ENCODE measurements at regions not wholly inside any gene's neighbourhood (a gene's known extent, or its start where the extent isn't known, plus 50 kb on each side); places are given as distances from the start of the nearest gene placed in this dataset.

DNA sequence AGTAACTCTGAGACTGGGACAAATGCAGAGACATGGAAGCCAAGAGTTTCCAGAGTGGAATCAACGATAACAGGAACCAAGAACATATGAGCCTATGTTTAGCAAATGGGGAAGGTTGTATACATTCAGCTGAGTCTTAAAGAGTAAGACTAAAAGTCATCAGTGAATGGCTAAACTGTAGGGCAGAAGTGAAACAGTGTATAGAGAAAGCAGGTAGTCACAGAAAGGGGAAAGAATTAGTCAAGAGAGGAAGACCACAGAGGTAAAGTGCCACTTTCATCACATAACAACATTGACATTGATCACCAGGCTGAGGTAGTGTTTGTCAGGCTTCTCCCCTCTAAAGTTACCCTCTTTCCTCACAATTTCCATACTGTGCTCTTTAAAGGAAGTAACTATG is 306.5 kb upstream of the SPTLC3 start:
- Mint-ChIP-seq H3K27ac (ENCODE audit: unreplicated experiment) (no peak overlapping the region), H3K4me1 (no peaks in the 10 kb centered on the region), H3K27me3 (ENCODE audit: low read depth) (no peaks in the 10 kb centered on the region), H3K4me3 (no peak overlapping the region), H3K36me3 (ENCODE audit: low read depth) (no peaks in the 10 kb centered on the region), H3K9me3 (peaks cover 2% of the 10 kb centered on the region)
- DNase-seq (ENCODE audit: low read depth, low spot score) = no peak
- TF ChIP-seq, protein P1, sequence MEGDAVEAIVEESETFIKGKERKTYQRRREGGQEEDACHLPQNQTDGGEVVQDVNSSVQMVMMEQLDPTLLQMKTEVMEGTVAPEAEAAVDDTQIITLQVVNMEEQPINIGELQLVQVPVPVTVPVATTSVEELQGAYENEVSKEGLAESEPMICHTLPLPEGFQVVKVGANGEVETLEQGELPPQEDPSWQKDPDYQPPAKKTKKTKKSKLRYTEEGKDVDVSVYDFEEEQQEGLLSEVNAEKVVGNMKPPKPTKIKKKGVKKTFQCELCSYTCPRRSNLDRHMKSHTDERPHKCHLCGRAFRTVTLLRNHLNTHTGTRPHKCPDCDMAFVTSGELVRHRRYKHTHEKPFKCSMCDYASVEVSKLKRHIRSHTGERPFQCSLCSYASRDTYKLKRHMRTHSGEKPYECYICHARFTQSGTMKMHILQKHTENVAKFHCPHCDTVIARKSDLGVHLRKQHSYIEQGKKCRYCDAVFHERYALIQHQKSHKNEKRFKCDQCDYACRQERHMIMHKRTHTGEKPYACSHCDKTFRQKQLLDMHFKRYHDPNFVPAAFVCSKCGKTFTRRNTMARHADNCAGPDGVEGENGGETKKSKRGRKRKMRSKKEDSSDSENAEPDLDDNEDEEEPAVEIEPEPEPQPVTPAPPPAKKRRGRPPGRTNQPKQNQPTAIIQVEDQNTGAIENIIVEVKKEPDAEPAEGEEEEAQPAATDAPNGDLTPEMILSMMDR (conservative IDR thresholded peaks at IDR 0.05) = no peak

DNA sequence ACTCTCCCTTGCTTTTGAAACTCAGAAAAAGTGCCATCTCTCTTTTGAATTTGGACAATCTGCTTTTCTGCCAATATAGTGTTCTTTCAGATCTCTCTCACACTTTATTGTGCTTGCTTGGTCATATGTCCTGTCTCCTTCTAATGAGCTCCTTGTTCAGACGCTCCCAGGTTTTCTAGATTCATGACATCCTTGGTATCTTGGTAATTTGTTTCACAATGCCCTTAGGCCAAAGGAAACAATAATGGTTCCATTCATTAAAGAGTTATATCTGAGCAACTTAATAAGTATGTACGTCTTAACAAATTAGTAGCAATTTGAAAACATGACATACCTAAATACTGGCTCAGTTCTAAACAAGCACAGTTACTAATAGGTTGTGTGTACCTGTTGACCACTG is 293.4 kb upstream of the SPTLC3 start:
- no peak for DNase-seq (ENCODE audit: low read depth, low spot score)
- Mint-ChIP-seq H3K4me3 (no peak overlapping the region), H3K27me3 (ENCODE audit: low read depth) (no peaks in the 10 kb centered on the region), H3K9me3 (no peaks in the 10 kb centered on the region), H3K4me1 (peaks cover 7% of the 10 kb centered on the region), H3K36me3 (ENCODE audit: low read depth) (no peaks in the 10 kb centered on the region), H3K27ac (ENCODE audit: unreplicated experiment) (no peak overlapping the region)
- TF ChIP-seq, protein P1 (conservative IDR thresholded peaks at IDR 0.05) = no peak

DNA sequence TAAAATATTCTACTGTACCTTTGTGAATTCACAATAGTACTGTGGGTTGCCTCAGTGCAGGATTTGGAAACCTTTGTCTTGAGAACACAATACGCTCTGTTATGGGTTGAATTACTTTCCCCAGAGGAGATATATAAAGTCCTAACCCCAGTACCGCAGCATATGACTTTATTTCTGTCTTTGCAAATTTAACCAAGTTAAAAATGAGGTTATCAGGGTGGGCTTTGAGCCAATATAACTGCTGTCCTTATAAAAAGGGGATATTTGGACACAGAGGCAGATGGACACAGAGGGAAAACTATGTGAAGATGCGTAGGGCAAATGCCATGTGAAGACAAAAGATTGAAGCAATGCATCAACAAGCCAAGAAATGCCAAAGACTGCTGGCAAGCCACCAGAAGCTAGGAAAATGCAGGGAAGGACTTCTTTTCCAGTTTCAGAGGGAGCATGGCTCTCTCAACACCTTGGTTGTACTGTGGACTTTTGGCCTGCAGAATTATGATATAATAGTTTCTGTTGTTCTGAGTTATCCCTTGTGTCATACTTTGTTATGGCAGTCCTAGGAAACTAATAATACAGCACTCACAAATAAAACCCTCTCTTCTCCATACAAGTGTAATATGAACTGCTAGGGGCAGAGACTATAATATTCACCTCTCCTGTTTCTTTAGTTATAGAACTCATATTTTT is 292.6 kb upstream of the SPTLC3 start:
- TF ChIP-seq, protein P1 (conservative IDR thresholded peaks at IDR 0.05) = no peak
- Mint-ChIP-seq H3K4me1 (peaks cover 7% of the 10 kb centered on the region), H3K27me3 (ENCODE audit: low read depth) (no peaks in the 10 kb centered on the region), H3K27ac (ENCODE audit: unreplicated experiment) (no peak overlapping the region), H3K36me3 (ENCODE audit: low read depth) (no peaks in the 10 kb centered on the region), H3K9me3 (no peaks in the 10 kb centered on the region), H3K4me3 (no peak overlapping the region)
- DNase-seq (ENCODE audit: low read depth, low spot score) = no peak

DNA sequence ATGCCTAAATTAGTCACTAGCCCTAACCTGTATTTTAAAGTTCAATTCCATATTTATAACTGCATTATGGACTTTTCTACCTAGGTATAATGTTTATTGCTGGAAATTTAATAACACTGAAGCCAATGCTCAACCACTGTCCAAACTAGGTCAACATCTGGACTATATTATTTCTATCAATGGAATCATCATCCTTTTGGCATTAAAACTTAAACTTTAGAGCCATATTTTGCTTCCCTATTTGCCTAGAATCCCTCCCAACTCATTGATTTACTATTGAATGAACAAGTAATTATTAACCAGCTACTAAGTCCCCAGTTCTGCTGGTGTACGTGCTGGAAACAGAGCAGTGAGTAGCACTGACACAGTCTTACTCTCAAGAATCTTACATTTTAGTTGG is 291.7 kb upstream of the SPTLC3 start:
- Mint-ChIP-seq H3K4me1 (peaks cover 7% of the 10 kb centered on the region), H3K27me3 (ENCODE audit: low read depth) (no peaks in the 10 kb centered on the region), H3K4me3 (no peak overlapping the region), H3K27ac (ENCODE audit: unreplicated experiment) (no peak overlapping the region), H3K36me3 (ENCODE audit: low read depth) (no peaks in the 10 kb centered on the region), H3K9me3 (no peaks in the 10 kb centered on the region)
- no peak for DNase-seq (ENCODE audit: low read depth, low spot score)
- TF ChIP-seq, protein P1 (conservative IDR thresholded peaks at IDR 0.05) = no peak

DNA sequence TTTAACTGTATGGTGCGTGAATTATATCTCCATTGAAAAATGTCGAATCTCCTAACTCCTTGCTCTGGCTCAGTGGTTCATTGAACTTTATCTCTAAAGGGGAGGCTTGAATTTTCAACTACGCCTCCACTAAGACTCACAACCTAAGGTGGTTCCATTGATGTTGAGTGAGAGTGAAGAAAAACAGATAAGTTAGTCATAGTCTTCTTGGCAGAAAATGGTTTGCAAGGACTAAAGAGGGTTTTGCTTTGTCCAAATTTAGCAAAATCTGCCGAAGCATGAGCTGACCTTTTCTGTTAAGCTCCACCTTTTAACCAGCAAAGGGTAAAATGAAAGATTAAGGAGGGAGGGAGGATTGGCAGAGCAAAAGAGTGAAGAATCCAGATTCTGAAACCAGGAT is 290.2 kb upstream of the SPTLC3 start:
- H3K9me3 Mint-ChIP-seq = no peaks in the 10 kb centered on the region
- no peak for DNase-seq (ENCODE audit: low read depth, low spot score)
- TF ChIP-seq, protein P1 (conservative IDR thresholded peaks at IDR 0.05) = no peak
- no peaks in the 10 kb centered on the region for H3K27me3 Mint-ChIP-seq (ENCODE audit: low read depth)
- peaks cover 7% of the 10 kb centered on the region for H3K4me1 Mint-ChIP-seq
- no peak overlapping the region for H3K27ac Mint-ChIP-seq (ENCODE audit: unreplicated experiment)
- no peak overlapping the region for H3K4me3 Mint-ChIP-seq
- no peaks in the 10 kb centered on the region for H3K36me3 Mint-ChIP-seq (ENCODE audit: low read depth)

Measured in neural crest cell (in vitro differentiated cells).